ENCODE measurements at regions not wholly inside any gene's neighbourhood (a gene's known extent, or its start where the extent isn't known, plus 50 kb on each side); places are given as distances from the start of the nearest gene placed in this dataset.

DNA sequence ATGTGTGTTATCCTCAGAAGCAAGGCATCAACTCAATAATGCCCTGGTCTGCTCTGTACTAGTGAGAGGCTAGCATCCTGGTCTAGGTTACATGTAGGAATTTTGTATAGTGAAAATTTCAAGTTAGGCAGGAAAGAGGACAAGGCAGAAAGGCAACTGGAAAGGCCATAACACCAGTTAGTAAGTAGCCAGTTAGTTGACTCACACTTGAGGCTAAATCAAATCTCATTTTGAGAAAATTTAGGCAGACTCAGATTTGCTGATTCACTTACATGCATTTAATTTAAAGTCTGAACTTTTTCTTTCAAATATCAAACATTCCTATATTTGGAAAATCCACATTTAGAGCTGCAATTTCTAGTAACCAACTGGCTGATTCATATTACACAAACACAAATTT is 184.5 kb upstream of the TCF21 start:
- Histone ChIP-seq H3K79me2 (ENCODE audit: control insufficient read depth in 1 of 2, insufficient read depth in 2 of 2, low read length in 2 of 2) (no peaks in the 10 kb centered on the region), H3K4me1 (replicated peaks in 1 of 4; ENCODE audit: control insufficient read depth in 3 of 4, insufficient read depth in 4 of 4, low read length in 3 of 4) (no peaks in the 10 kb centered on the region), H2BK20ac (ENCODE audit: low read length) (no peak overlapping the region), H3K36me3 (ENCODE audit: control insufficient read depth in 2 of 4, insufficient read depth in 4 of 4, low read length in 3 of 4) (no peaks in the 10 kb centered on the region), H2BK5ac (ENCODE audit: low read depth, low read length) (no peak overlapping the region), H2AK5ac (ENCODE audit: low read depth, low read length) (no peak overlapping the region), H2BK12ac (ENCODE audit: low read depth, low read length) (no peak overlapping the region), H3K9me3 (ENCODE audit: insufficient read depth in 2 of 2, low read depth in 1 of 2, low read length in 1 of 2) (no peaks in the 10 kb centered on the region), H4K8ac (ENCODE audit: extremely low read depth, insufficient read depth, low read length) (no peak overlapping the region), H4K20me1 (replicated peaks in 1 of 2; ENCODE audit: control insufficient read depth in 1 of 2, insufficient read depth in 2 of 2, low read length in 2 of 2) (no peaks in the 10 kb centered on the region), H3K56ac (replicated peaks; ENCODE audit: insufficient read length, low read depth, low read length) (no peak overlapping the region), H2BK15ac (ENCODE audit: low read length) (no peak overlapping the region), H3K27ac (ENCODE audit: low read depth, low read length) (no peak overlapping the region), H3K4ac (replicated peaks; ENCODE audit: insufficient read length, low read depth, low read length) (no peak overlapping the region), H4K5ac (ENCODE audit: insufficient read length, low read depth, low read length) (no peak overlapping the region), H4K91ac (replicated peaks; ENCODE audit: insufficient read length, low read length) (no peak overlapping the region), H3K79me1 (ENCODE audit: low read depth, low read length) (no peaks in the 10 kb centered on the region), H2AFZ (ENCODE audit: low read length) (no peak overlapping the region), H3K23ac (ENCODE audit: insufficient read length) (no peak overlapping the region), H3K4me2 (ENCODE audit: insufficient read depth in 1 of 2, low read depth in 2 of 2, low read length in 2 of 2) (no peak overlapping the region), H3K23me2 (ENCODE audit: low read depth, low read length) (no peaks in the 10 kb centered on the region; the same call in 1 of the 2 replicates), H3K27me3 (replicated peaks in 1 of 4; ENCODE audit: control insufficient read depth in 3 of 4, extremely low read depth in 1 of 4, insufficient read depth in 3 of 4, low read length in 3 of 4) (no peaks in the 10 kb centered on the region), H2BK120ac (replicated peaks; ENCODE audit: low read depth, low read length) (no peak overlapping the region), H3K4me3 (ENCODE audit: extremely low read depth in 1 of 4, insufficient read depth in 2 of 4, low read depth in 3 of 4, low read length in 4 of 4) (no peak overlapping the region), H3K14ac (ENCODE audit: insufficient read length) (no peak overlapping the region), H3K9ac (replicated peaks in 1 of 4; ENCODE audit: extremely low read depth in 1 of 4, low read depth in 3 of 4, low read length in 3 of 4) (no peak overlapping the region), H3K18ac (ENCODE audit: extremely low read depth, low read length) (no peak overlapping the region)
- FAIRE-seq: no peak
- TF ChIP-seq SIX5 (IDR thresholded peaks at IDR 0.05; ENCODE audit: low read depth, low read length): no peak
- ChIA-PET POLR2A (ENCODE audit: partially characterized antibody) (no interaction called here), CTCF (ENCODE audit: partially characterized antibody) (interaction anchor here (0.7 to 1.2 kb wide), 3 partner anchors 23 to 1106 kb away, joined by 3 to 4 read pairs (median 3); no protein-coding TSS in a partner anchor)
- DNase-seq (ENCODE audit: low read depth in 1 of 2, low spot score in 2 of 2): no peak

Data from H1 (cell line).